HCT116 (cell line): ENCODE measurements at regions not wholly inside any gene's neighbourhood (a gene's known extent, or its start where the extent isn't known, plus 50 kb on each side); places are given as distances from the start of the nearest gene placed in this dataset.

Source experiments
- ATAC-seq: fragments of 200-7000 bp; cut with Tn5 transposase; 2 replicates; pipeline ENCODE4 v1.9.1; 2020; ENCODE audit warnings: mild to moderate bottlenecking, moderate library complexity
- BruUV-seq: library from RNA; stranded (reverse); fragments of 400-500 nt; replicated peaks from 2 replicates; lab custom pipeline; 2021; lab: Mats Ljungman, UMichigan
- CTCF ChIA-PET: fragments of 300-600 bp; sonication (Branson Sonifier 250); formaldehyde crosslinking; loops from one replicate; lab custom pipeline; 2021; ENCODE audit warnings: antibody characterized with exemption; lab: Charles Lee
- POLR2A ChIA-PET: fragments of 300-600, 350-600 bp; sonication (Branson Sonifier 250); formaldehyde crosslinking; loops from one replicate; lab custom pipeline; 2021; ENCODE audit warnings: antibody characterized with exemption; lab: Charles Lee
- RAD21 ChIA-PET, 2 experiments: fragments of 300-600 bp; sonication (Branson Sonifier 250); formaldehyde crosslinking; loops; one replicate each; lab custom pipeline; 2023; ENCODE audit warnings: low total read pairs in 2 of 2; ENCODE audit not compliant: uncharacterized antibody in 2 of 2, unreplicated experiment in 2 of 2, low non-redundant PET in 1 of 2; lab: Charles Lee
- DNase-seq: peaks from one replicate; pipeline ENCODE4 v3.0.0-alpha.2; 2010; ENCODE audit warnings: low read depth, low spot score
- H2AFZ ChIP-seq: fragments of 200-600 bp; shearing (Covaris generic), sonication (generic); 2 replicates; pipeline ENCODE4 v1.6.1; 2017; ENCODE audit warnings: low read depth, mixed run types, mixed read lengths, antibody characterized with exemption, low read length; ENCODE audit not compliant: poor library complexity, severe bottlenecking
- H3K27ac ChIP-seq: 2 replicates; pipeline ENCODE4 v1.5.1; 2012; ENCODE audit warnings: low read depth, low read length
- H3K27me3 ChIP-seq: fragments of 200-600 bp; sonication (generic); 2 replicates; pipeline ENCODE4 v1.6.1; 2016; ENCODE audit warnings: mixed run types, low read length, mixed read lengths; ENCODE audit not compliant: insufficient read depth
- H3K36me3 ChIP-seq, 2 experiments: fragments of 200-500 bp in 1 of 2; fragments of 200-600 bp in 1 of 2; sonication (Bioruptor generic) in 1 of 2; sonication (generic) in 1 of 2; 2 replicates each; pipeline versions ENCODE4 v1.5.1 to v1.6.1; 2014 to 2016; ENCODE audit warnings: low read length in 2 of 2, inconsistent platforms in 1 of 2, mixed read lengths in 1 of 2, mixed run types in 1 of 2; ENCODE audit not compliant: insufficient read depth in 2 of 2, control insufficient read depth in 1 of 2
- H3K4me1 ChIP-seq, 2 experiments: fragments of 200-600 bp in 1 of 2; sonication (generic) in 1 of 2; 2 replicates each; pipeline versions ENCODE4 v1.5.1 to v1.6.1; 2012 to 2017; ENCODE audit warnings: low read length in 2 of 2, inconsistent platforms in 1 of 2, mild to moderate bottlenecking in 1 of 2, mixed read lengths in 1 of 2, mixed run types in 1 of 2, moderate library complexity in 1 of 2; ENCODE audit not compliant: insufficient read depth in 2 of 2, control insufficient read depth in 1 of 2
- H3K4me2 ChIP-seq: fragments of 200-600 bp; sonication (generic); 2 replicates; pipeline ENCODE4 v1.6.1; 2017; ENCODE audit warnings: mixed run types, low read length, mixed read lengths
- H3K4me3 ChIP-seq, 2 experiments: fragments of 200-600 bp in 1 of 2; sonication (generic) in 1 of 2; replicated peaks in 1 of 2; 2 replicates each; pipeline ENCODE4 v1.5.1; 2011 to 2016; ENCODE audit warnings: low read length in 2 of 2, control low read depth in 1 of 2, low read depth in 1 of 2, mild to moderate bottlenecking in 1 of 2, mixed read lengths in 1 of 2, mixed run types in 1 of 2
- H3K79me2 ChIP-seq: fragments of 200-600 bp; sonication (generic); 2 replicates; pipeline ENCODE4 v1.6.1; 2017; ENCODE audit warnings: mild to moderate bottlenecking, mixed run types, low read length, moderate library complexity, mixed read lengths; ENCODE audit not compliant: insufficient read depth
- H3K9ac ChIP-seq: fragments of 200-600 bp; sonication (generic); 2 replicates; pipeline ENCODE4 v1.6.1; 2016; ENCODE audit warnings: low read length, mixed read lengths
- H3K9me2 ChIP-seq: fragments of 200-600 bp; sonication (generic), shearing (Covaris generic); 2 replicates; pipeline ENCODE4 v1.6.1; 2017; ENCODE audit warnings: mixed run types, mild to moderate bottlenecking, moderate library complexity; ENCODE audit not compliant: insufficient read depth
- H3K9me3 ChIP-seq, 2 experiments: fragments of 200-500 bp in 1 of 2; fragments of 200-600 bp in 1 of 2; sonication (Bioruptor generic) in 1 of 2; sonication (generic) in 1 of 2; 2 replicates each; pipeline ENCODE4 v1.6.1; 2014 to 2017; ENCODE audit warnings: low read length in 2 of 2, mixed read lengths in 2 of 2, inconsistent platforms in 1 of 2, low read depth in 1 of 2, mild to moderate bottlenecking in 1 of 2, mixed run types in 1 of 2, moderate library complexity in 1 of 2; ENCODE audit not compliant: control insufficient read depth in 1 of 2, insufficient read depth in 1 of 2
- H4K20me1 ChIP-seq: fragments of 200-600 bp; sonication (generic), shearing (Covaris generic); 2 replicates; pipeline ENCODE4 v1.6.1; 2017; ENCODE audit warnings: mixed run types, mild to moderate bottlenecking, moderate library complexity; ENCODE audit not compliant: insufficient read depth
- CEBPB ChIP-seq: IDR thresholded peaks from 2 replicates; pipeline ENCODE4 v1.6.1; 2012; ENCODE audit warnings: low read depth
- ELF1 ChIP-seq: IDR thresholded peaks from 2 replicates; pipeline ENCODE4 v1.6.1; 2012; ENCODE audit warnings: low read depth, borderline replicate concordance
- ZNF274 ChIP-seq: fragments of 200-500 bp; sonication (Bioruptor generic); IDR thresholded peaks from 2 replicates; pipeline ENCODE4 v1.6.1; 2014; ENCODE audit warnings: mild to moderate bottlenecking, low read depth, low read length, inconsistent platforms
- intact Hi-C: fragments of 100-400 bp; cut with micrococcal nuclease; formaldehyde crosslinking; loops from 2 replicates; pipeline ENCODE4 v1.10.0; 2022
- TF ChIP-seq, protein P1 (sequence below): IDR thresholded peaks from 2 replicates; pipeline ENCODE4 v1.6.1; 2011; ENCODE audit warnings: mild to moderate bottlenecking, low read length, moderate library complexity; ENCODE audit not compliant: insufficient replicate concordance; ENCODE audit errors: extremely low read depth
- TF ChIP-seq, protein P2 (sequence below), 3 experiments: fragments of 200-600 bp in 1 of 3; sonication (generic) in 1 of 3; IDR thresholded peaks in 2 of 3; conservative IDR thresholded peaks in 1 of 3; 2 replicates each; pipeline ENCODE4 v1.5.1; 2012 to 2017; ENCODE audit warnings: low read depth in 2 of 3, low read length in 2 of 3, antibody characterized with exemption in 1 of 3, borderline replicate concordance in 1 of 3, control low read depth in 1 of 3, mild to moderate bottlenecking in 1 of 3, mixed read lengths in 1 of 3, mixed run types in 1 of 3, moderate library complexity in 1 of 3; ENCODE audit not compliant: insufficient read depth in 1 of 3

DNA sequence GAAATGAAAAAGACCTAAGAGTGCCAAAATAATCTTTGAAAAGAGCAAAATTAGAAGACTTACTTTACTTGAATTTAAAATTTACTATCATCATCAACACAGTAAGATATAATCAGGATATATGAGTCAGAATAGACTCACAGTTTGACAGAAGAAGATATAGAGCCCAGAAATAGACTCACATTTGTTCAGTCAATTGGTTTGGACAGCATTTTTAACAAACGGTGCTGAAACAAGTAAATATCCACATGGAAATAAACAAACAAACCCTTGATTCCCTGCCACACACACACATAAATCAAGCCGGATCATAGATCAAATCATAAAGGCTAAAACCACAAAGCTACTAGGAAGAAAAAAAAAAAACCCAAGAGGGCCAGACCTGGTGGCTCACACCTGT, 291.1 kb downstream of the ADGRG6 start:
- H3K4me3 ChIP-seq, result no peak overlapping the region
- intact Hi-C loops, result no loop called here
- CTCF ChIA-PET, result no interaction called here
- no peak for DNase-seq
- H3K9ac ChIP-seq, result no peak overlapping the region
- H4K20me1 ChIP-seq, result no peaks in the 10 kb centered on the region
- no peak overlapping the region for H3K4me2 ChIP-seq
- H2AFZ ChIP-seq, result no peak overlapping the region
- no peaks in the 10 kb centered on the region for H3K9me2 ChIP-seq
- H3K79me2 ChIP-seq, result no peaks in the 10 kb centered on the region
- TF ChIP-seq, protein P1, sequence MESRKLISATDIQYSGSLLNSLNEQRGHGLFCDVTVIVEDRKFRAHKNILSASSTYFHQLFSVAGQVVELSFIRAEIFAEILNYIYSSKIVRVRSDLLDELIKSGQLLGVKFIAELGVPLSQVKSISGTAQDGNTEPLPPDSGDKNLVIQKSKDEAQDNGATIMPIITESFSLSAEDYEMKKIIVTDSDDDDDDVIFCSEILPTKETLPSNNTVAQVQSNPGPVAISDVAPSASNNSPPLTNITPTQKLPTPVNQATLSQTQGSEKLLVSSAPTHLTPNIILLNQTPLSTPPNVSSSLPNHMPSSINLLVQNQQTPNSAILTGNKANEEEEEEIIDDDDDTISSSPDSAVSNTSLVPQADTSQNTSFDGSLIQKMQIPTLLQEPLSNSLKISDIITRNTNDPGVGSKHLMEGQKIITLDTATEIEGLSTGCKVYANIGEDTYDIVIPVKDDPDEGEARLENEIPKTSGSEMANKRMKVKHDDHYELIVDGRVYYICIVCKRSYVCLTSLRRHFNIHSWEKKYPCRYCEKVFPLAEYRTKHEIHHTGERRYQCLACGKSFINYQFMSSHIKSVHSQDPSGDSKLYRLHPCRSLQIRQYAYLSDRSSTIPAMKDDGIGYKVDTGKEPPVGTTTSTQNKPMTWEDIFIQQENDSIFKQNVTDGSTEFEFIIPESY, result no peak
- no peak for TF ChIP-seq ELF1
- no peak for TF ChIP-seq ZNF274
- TF ChIP-seq, protein P2, sequence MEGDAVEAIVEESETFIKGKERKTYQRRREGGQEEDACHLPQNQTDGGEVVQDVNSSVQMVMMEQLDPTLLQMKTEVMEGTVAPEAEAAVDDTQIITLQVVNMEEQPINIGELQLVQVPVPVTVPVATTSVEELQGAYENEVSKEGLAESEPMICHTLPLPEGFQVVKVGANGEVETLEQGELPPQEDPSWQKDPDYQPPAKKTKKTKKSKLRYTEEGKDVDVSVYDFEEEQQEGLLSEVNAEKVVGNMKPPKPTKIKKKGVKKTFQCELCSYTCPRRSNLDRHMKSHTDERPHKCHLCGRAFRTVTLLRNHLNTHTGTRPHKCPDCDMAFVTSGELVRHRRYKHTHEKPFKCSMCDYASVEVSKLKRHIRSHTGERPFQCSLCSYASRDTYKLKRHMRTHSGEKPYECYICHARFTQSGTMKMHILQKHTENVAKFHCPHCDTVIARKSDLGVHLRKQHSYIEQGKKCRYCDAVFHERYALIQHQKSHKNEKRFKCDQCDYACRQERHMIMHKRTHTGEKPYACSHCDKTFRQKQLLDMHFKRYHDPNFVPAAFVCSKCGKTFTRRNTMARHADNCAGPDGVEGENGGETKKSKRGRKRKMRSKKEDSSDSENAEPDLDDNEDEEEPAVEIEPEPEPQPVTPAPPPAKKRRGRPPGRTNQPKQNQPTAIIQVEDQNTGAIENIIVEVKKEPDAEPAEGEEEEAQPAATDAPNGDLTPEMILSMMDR (IDR thresholded peaks at IDR 0.05 in 2 of 3, conservative IDR thresholded peaks at IDR 0.05 in 1 of 3; ENCODE audit: borderline replicate concordance in 1 of 3, insufficient read depth in 1 of 3, low read depth in 2 of 3, low read length in 2 of 3), result no peak
- TF ChIP-seq CEBPB, result no peak
- TF ChIP-seq, all 23 proteins: peak for 0
- Histone ChIP-seq H3K27ac (no peak overlapping the region), H3K4me1 (no peaks in the 10 kb centered on the region), H3K36me3 (no peaks in the 10 kb centered on the region), H3K27me3 (no peaks in the 10 kb centered on the region), H3K9me3 (0 out of 4 replicates have a peak, but pooled peaks cover 0 to 3% of the 10 kb centered on the region in 2 experiments)
- no peak for ATAC-seq
- BruUV-seq, result no TSS peak
- ChIA-PET RAD21 (no interaction called here), POLR2A (no interaction called here)
